Pancreas (tissue), 10 donors: ENCODE measurements at regions not wholly inside any gene's neighbourhood (a gene's known extent, or its start where the extent isn't known, plus 50 kb on each side); places are given as distances from the start of the nearest gene placed in this dataset.
A peak's percentile ranks its signal among the peaks of the same experiment; 100 is the strongest.
"Not testable (repeated sequence)": the region's sequence is repeated elsewhere in the genome, so short reads cannot be mapped to it uniquely, and the experiment has no call there.

Experiments used
- ATAC-seq, 4 donors: fragments of 200-7000 bp; cut with Tn5 transposase; one replicate each; pipeline versions ENCODE4 v1.8.0 to v1.9.1; 2020; ENCODE audit warnings: mild to moderate bottlenecking in 4 of 4, moderate library complexity in 4 of 4
- DNase-seq, 6 donors: peaks; one replicate each; pipeline ENCODE4 v3.0.0-alpha.2; 2020
- FAIRE-seq: peaks from 2 replicates; lab custom pipeline; 2012; peaks lifted over from hg19 to GRCh38; lab: Jason Lieb, UNC
- H3K27ac ChIP-seq, 4 donors: fragments of 200-600 bp; sonication (generic); 1 replicate in 3 of 4; 2 replicates in 1 of 4; pipeline versions ENCODE4 v1.5.0 to v1.8.0; 2020
- H3K27me3 ChIP-seq, 4 donors: fragments of 200-600 bp; one replicate each; pipeline ENCODE4 v1.8.0; 2021
- H3K36me3 ChIP-seq, 3 donors: fragments of 200-600 bp; sonication (generic) in 1 of 3; one replicate each; pipeline versions ENCODE4 v1.5.0 to v1.8.0; 2020 to 2021
- H3K4me1 ChIP-seq, 3 donors: fragments of 200-600 bp; one replicate each; pipeline ENCODE4 v1.8.0; 2021
- H3K4me3 ChIP-seq, 4 donors: fragments of 200-600 bp; sonication (generic) in 2 of 4; one replicate each; pipeline versions ENCODE4 v1.5.0 to v1.8.0; 2020 to 2021
- H3K9me3 ChIP-seq, 4 donors: fragments of 200-600 bp; one replicate each; pipeline ENCODE4 v1.8.0; 2021
- WGBS, 2 donors: extraction: QIAGEN DNeasy Blood & Tissue Kit; methylation state at CpG; one replicate each; pipeline ENCODE4 v1.1.7; 2013; 5-methylcytosine and 5-hydroxymethylcytosine counted together
- intact Hi-C, 3 donors: fragments of 100-400 bp; cut with DNase I; formaldehyde crosslinking; loops; one replicate each; pipeline versions ENCODE4 v1.11.1 to v1.14.2; 2022
- donor health status: healthy with polysubstance abuse.
- donor health status: DM: no; HTN: no; CAD: no; lungs with moderate emphysema.
- donor health status: DM: no; HTN: no; CAD: no.
- donor health status: control.
- donor health status: control.
- donor health status: Bipolar disorder and iron deficiency.
- donor health status: DM: yes; HTN: yes; CAD: no.
- donor health status: DM: no; HTN: no; CAD: no.
- donor health status: DM: no; HTN: no; CAD: no.
- donor health status: DM: yes; HTN: yes; CAD: no.

DNA sequence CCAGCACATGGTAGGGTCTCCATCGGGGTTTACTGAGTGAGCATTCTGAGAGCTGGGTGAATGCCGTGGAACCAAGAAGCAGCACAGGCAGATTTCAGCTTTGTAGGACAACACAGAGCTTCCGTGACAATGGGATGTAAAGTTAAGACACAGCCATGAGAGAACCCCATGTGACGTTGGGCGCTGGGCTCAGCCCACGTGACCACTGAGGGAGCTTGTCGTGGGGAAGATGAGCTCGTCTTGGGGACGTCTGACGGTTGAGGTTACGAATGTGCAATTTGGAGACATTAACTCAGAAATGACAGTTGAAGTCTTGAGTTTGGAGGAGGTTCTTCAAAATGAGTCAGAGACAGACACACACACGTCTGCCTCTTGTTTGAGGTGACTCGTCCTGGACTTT is 51.5 kb upstream of the MUC20 start:
- 80 to 82% methylated on average over 12 of the region's 13 CpGs for WGBS, 2 donors
- H3K36me3 ChIP-seq, result peaks cover 0 to 26% (median 1%) of the 10 kb centered on the region in 3 donors
- intact Hi-C loops, H3K27ac ChIP-seq, ATAC-seq, DNase-seq, H3K4me3 ChIP-seq, H3K4me1 ChIP-seq, H3K9me3 ChIP-seq, H3K27me3 ChIP-seq, FAIRE-seq: not testable (repeated sequence)

DNA sequence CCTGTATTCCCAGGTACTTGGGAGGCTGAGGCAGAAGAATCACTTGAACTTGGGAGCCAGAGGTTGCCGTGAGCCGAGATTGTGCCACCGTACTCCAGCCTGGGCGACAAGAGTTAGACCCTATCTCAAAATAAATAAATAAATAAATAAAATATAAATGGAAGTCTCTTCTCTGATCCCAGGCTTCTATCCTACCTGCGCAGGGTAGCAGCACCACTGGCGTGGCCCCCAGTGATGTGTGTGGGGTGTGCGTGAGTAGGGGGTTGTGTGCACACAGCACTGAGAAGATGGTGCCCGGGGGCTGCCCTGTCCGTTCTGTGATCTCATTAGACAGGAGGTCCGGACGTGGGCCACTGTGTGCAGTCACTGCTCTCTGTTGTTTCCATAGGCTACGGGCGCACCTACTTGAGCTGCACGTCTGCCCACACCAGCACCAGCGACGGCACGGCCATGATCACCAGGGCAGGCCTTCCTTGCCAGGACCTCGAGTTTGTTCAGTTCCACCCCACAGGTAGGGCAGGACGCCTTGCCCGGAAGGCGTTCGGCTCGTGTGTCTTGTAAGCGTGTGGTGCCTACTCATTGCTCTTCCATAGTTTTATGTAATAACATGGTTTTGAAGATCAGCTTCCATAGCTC is 52.5 kb upstream of the MUC20 start:
- ATAC-seq, H3K4me1 ChIP-seq, DNase-seq, H3K4me3 ChIP-seq, H3K27ac ChIP-seq, H3K27me3 ChIP-seq, H3K9me3 ChIP-seq, FAIRE-seq, intact Hi-C loops: not testable (repeated sequence)
- 87% methylated on average over 24 of the region's 24 CpGs for WGBS, 2 donors
- H3K36me3 ChIP-seq, result peaks cover 0 to 20% (median 0%) of the 10 kb centered on the region in 3 donors

DNA sequence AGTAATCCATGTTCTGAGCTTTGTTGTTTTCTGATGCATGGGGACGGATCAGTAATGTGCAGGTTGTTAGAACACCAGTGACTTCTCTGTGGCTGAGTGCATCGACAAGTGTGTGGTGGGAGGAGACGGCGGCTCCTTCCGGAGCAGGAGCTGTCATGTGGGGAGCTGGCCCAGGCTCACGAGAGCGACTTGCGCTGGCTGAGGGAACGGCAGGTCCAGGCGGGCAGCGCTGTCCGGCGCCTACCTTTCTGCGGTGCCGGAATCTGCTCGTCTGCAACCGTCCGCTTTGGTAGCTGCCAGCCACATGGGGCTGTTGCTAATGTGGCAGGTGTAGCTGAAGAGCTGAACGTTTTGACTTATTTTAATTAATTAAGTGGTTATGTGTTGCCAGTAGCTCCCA is 55.5 kb upstream of the MUC20 start:
- H3K4me3 ChIP-seq, DNase-seq, H3K27me3 ChIP-seq, H3K4me1 ChIP-seq, H3K27ac ChIP-seq, FAIRE-seq, intact Hi-C loops, ATAC-seq, H3K9me3 ChIP-seq: not testable (repeated sequence)
- 90 to 94% methylated on average over 19 of the region's 19 CpGs for WGBS, 2 donors
- H3K36me3 ChIP-seq, result peaks cover 0 to 18% (median 0%) of the 10 kb centered on the region in 3 donors

DNA sequence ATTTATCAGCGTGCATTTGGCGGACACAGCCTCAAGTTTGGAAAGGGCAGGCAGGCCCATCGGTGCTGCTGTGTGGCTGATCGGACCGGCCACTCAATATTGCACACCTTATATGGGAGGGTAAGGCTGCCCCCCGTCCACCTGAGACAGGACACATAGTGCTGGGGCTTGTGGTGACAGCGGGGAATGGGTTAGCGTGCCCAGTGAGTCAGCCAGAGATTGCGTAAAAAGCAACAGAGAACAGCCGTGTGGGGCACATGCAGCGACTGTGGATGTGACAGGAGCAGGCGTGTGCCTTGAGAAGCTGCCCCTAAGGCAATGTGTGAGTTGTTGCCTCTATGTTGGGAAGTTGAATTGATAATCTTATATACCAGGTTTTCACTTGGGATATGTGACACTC is 56.6 kb upstream of the MUC20 start:
- intact Hi-C loops, ATAC-seq, H3K9me3 ChIP-seq, DNase-seq, H3K27ac ChIP-seq, H3K4me3 ChIP-seq, H3K27me3 ChIP-seq, H3K4me1 ChIP-seq, FAIRE-seq: not testable (repeated sequence)
- peaks cover 0 to 18% (median 0%) of the 10 kb centered on the region in 3 donors for H3K36me3 ChIP-seq
- 93 to 94% methylated on average over 12 of the region's 12 CpGs for WGBS, 2 donors

DNA sequence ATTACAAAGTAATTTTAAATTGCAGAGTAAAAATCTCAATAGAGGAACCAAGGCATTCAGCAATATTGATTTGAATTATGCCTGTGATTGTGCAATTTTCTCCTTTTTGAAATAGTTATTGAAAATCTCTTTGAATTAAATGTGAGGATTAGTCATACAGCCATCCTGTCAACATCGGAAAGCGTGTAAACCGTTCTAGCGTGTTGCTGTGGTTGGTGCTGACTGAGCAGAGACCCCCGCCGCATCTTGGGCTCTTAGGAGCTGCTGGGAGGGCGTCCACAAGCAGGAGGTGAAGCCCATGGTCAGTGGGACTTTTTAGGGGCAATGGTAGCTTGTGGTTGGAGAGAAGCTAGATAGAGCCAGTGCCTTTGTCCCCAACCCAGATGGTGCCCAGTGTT is 61.6 kb upstream of the MUC20 start:
- H3K36me3 ChIP-seq, H3K27ac ChIP-seq, H3K4me1 ChIP-seq, H3K9me3 ChIP-seq, H3K27me3 ChIP-seq, intact Hi-C loops, DNase-seq, FAIRE-seq: not testable (repeated sequence)
- WGBS, 2 donors, result 38 to 58% methylated on average over 1 to 3 of the region's 7 CpGs
- peak overlapping the region in 1 of 4 donors; percentile 58 for H3K4me3 ChIP-seq
- peak in 1 of 4 donors; percentile 2 for ATAC-seq

DNA sequence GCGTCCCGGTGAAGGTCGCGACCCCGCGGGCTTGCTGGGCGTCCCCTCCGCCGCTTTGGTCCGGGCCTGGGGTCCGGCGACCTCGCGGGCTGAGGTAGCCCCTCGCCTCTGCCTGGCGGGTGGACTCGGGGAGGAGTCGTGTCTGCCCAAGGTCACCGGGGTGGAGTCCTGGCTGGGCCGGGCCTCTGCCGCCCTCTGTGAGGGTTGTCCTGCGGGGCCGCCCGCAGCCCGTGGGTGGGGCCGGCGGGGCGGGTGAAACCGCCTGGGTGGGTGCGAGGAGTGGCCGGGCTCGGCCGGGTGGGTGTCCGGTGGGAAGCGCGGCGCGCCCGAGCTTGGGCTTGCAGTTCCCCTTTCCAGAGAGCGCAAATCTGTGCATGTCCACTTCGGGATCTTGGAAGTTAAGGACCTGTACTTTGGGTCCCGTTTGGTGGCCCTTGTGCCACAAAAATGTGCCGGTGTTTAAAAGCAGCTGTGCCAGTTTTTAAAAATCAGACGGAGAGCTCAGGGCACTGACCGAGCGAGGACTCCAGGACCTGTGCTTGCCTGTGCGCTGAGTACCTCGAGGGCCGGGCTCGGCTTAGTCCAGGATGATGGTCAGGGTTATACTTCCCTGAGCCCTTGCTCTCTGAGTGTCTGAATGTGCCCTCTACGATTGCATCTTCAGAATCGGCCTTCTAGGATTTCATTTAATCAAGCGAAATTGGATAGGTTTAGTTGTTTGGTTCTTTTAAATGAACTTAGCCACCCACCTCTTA is 62.2 kb upstream of the MUC20 start:
- Histone ChIP-seq H3K27ac (peak overlapping the region in 2 of 4 donors; percentile 59 to 90), H3K4me3 (peak overlapping the region in 3 of 4 donors; percentile 46 to 65 (median 58))
- FAIRE-seq, H3K36me3 ChIP-seq, H3K9me3 ChIP-seq, H3K27me3 ChIP-seq, intact Hi-C loops, H3K4me1 ChIP-seq: not testable (repeated sequence)
- 0 to 1% methylated on average over 15 to 21 of the region's 53 CpGs for WGBS, 2 donors
- DNase-seq (peak in 1 of 6 donors; percentile 52), ATAC-seq (peak; percentile 82 to 95 (median 86))

DNA sequence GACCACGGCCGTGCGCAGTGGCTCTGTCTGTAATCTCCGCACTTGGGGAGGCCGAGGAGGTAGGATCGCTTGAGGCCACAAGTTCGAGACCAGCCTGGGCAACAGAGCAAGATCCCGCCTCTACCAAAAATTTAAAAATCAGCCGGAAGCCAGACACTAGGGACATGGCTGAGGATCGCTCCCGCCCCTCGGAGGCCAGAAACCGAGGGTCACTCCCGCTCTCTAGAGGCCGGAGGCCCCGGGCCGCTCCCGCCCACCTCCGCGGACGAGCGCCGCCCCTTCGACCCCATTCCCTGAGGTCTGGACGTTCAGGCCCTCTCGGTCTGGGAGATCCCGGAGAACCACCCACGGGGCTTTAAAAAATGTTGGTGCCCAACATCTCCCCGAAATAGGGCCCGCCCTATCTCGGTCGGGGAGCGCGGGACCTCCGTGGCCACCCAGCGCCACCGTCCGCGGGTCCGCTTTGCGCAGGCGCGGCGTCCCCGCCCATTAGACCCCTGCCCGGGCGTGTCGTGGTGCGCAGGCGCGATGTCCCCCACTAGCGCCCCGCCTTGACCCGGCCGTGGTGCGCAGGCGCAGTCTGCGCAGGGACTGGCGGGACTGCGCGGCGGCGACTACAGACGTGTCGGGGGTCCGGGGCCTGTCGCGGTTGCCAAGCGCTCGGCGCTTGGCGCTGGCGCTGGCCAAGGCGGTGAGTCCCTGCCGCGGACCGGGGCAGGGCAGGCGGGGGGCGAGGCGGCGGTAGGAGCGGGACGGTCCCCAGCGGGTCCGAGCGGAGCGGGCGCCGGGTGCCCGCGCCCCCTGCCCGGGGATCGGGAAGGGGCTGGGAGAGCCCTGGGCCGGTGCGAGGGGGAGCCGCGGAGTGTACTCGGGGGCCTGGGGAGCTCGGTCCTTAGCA is 63.1 kb upstream of the MUC20 start:
- FAIRE-seq, H3K4me1 ChIP-seq, H3K9me3 ChIP-seq, intact Hi-C loops, H3K36me3 ChIP-seq, H3K27me3 ChIP-seq: not testable (repeated sequence)
- peak; percentile 87 to 99 (median 92) for ATAC-seq
- WGBS, 2 donors, result 2 to 3% methylated on average over 72 to 97 of the region's 99 CpGs
- peak overlapping the region; percentile 24 to 65 (median 52) for H3K4me3 ChIP-seq
- DNase-seq, result peak; percentile 14 to 98 (median 94)
- H3K27ac ChIP-seq, result peak overlapping the region in 3 of 4 donors; percentile 53 to 90 (median 59)

DNA sequence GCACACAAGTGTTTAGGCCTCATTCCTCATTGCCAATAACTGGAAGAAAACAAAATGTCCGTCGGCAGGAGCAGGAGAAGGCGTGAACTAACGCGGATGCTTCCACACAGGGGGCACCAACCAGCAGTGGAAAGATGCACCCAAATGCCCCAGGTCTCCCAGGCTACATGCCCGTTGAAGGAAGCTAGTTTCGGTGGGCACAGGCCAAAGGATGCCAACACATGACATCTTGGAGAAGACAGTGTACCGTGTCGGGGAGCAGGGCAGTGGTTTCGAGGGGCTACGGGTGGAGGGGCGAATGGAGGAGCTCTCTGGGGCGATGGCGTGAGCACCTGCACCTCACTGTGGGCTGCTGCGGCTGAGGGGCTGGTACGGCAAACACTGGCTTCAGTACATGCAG is 64.7 kb upstream of the MUC20 start:
- peak in 1 of 6 donors; percentile 24 for DNase-seq

DNA sequence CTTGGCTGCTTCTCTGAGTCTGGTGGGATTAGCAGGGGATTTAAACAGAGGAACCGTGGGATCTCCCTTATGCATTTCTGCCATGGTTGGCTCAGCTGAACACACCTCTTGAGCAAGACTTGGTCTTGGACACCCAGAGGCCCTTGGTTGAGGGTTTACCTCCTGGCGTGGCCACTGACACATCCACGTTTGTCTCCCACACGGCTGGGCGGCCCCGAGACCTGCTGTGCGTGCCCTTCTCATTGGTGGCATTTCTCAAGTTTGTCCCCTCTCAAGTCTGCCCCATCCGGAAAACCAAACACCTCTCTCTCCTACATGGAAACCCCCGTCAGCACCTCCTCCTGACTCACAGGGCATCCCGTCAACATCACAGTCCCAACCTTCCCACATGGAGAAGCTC is 66.0 kb upstream of the MUC20 start:
- H3K27ac ChIP-seq, DNase-seq, ATAC-seq, H3K36me3 ChIP-seq, FAIRE-seq, H3K4me3 ChIP-seq, H3K9me3 ChIP-seq, H3K4me1 ChIP-seq, intact Hi-C loops, H3K27me3 ChIP-seq: not testable (repeated sequence)
- WGBS, 2 donors, result 60 to 85% methylated on average over 3 to 5 of the region's 10 CpGs

More for the DNA sequence above, 64.7 kb upstream of the MUC20 start:
- FAIRE-seq, ATAC-seq, H3K9me3 ChIP-seq, H3K27me3 ChIP-seq, H3K4me3 ChIP-seq, H3K4me1 ChIP-seq, intact Hi-C loops, H3K27ac ChIP-seq, H3K36me3 ChIP-seq: not testable (repeated sequence)
- WGBS, 2 donors, result 81 to 87% methylated on average over 16 of the region's 16 CpGs

DNA sequence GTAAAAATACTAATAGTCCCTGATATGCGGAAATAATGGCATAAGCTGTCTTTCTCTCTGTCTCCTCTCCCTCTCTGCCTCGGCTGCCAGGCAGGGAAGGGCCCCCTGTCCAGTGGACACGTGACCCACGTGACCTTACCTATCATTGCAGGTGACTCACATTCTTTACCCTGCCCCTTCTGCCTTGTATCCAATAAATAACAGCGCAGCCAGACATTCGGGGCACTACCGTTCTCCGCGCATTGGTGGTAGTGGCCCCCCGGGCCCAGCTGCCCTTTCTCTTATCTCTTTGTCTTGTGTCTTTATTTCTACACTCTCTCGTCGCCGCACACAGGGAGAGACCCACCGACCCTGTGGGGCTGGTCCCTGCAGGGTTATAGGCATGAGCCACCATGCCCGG is 66.6 kb upstream of the MUC20 start:
- FAIRE-seq, DNase-seq, intact Hi-C loops, H3K27ac ChIP-seq, H3K27me3 ChIP-seq, ATAC-seq, H3K4me1 ChIP-seq, H3K4me3 ChIP-seq, H3K9me3 ChIP-seq, H3K36me3 ChIP-seq: not testable (repeated sequence)
- 68 to 71% methylated on average over 12 to 14 of the region's 15 CpGs for WGBS, 2 donors
